Ovary (tissue), 7 donors: ENCODE measurements at regions not wholly inside any gene's neighbourhood (a gene's known extent, or its start where the extent isn't known, plus 50 kb on each side); places are given as distances from the start of the nearest gene placed in this dataset.

Experiments used
- DNase-seq, 5 donors: peaks; one replicate each; pipeline ENCODE4 v3.0.0-alpha.2; 2019 to 2020
- H3K27ac ChIP-seq, 2 donors: fragments of 200-600 bp; one replicate each; pipeline versions ENCODE4 v1.5.1 to v1.8.0; 2019 to 2022
- H3K27me3 ChIP-seq: fragments of 200-600 bp; one replicate; pipeline ENCODE4 v1.8.0; 2022
- H3K36me3 ChIP-seq: fragments of 200-600 bp; sonication (generic); one replicate; pipeline ENCODE4 v1.5.1; 2019
- H3K4me1 ChIP-seq: one replicate; pipeline ENCODE4 v1.8.1; 2013; ENCODE audit warnings: mild to moderate bottlenecking, moderate library complexity; ENCODE audit not compliant: insufficient read depth
- H3K4me3 ChIP-seq: fragments of 200-600 bp; sonication (generic); one replicate; pipeline ENCODE4 v1.5.1; 2017
- H3K9me3 ChIP-seq, 2 donors: fragments of 200-600 bp in 1 of 2; sonication (generic) in 1 of 2; one replicate each; pipeline versions ENCODE4 v1.5.1 to v1.8.1; 2013 to 2019; ENCODE audit warnings: mild to moderate bottlenecking in 1 of 2, moderate library complexity in 1 of 2
- CTCF ChIP-seq, 3 donors: fragments of 450-650 bp in 2 of 3; fragments of 200-600 bp in 1 of 3; IDR thresholded peaks; one replicate each; pipeline versions ENCODE4 v1.5.1 to v1.8.0; 2016 to 2022; ENCODE audit warnings: antibody characterized with exemption in 3 of 3, mild to moderate bottlenecking in 1 of 3
- EP300 ChIP-seq: sonication (generic); formaldehyde crosslinking; IDR thresholded peaks from one replicate; pipeline ENCODE4 v1.6.1; 2017; ENCODE audit warnings: antibody characterized with exemption
- POLR2A ChIP-seq: fragments of 450-650 bp; IDR thresholded peaks from one replicate; pipeline ENCODE4 v1.6.1; 2017; ENCODE audit warnings: antibody characterized with exemption, mild to moderate bottlenecking, moderate library complexity
- WGBS, 3 donors: extraction: QIAGEN DNeasy Blood & Tissue Kit in 1 of 3; methylation state at CpG; one replicate each; pipeline versions ENCODE4 v1.1.5 to v1.1.7; 2013 to 2017; 5-methylcytosine and 5-hydroxymethylcytosine counted together
- intact Hi-C, 4 donors: fragments of 100-400 bp; cut with DNase I; formaldehyde crosslinking; loops; one replicate each; pipeline versions ENCODE4 v1.11.0 to v1.15.1; 2022 to 2023
- donor health status: DM: no; HTN: no; CAD: no; lungs with moderate emphysema.
- donor health status: DM: no; HTN: no; CAD: no.
- donor health status: Bipolar disorder and iron deficiency.
- donor health status: DM: no; HTN: no; CAD: no.
- donor health status: DM: yes; HTN: yes; CAD: no.

- DNase-seq, result no peak
- peaks cover 9% of the 10 kb centered on the region for H3K4me1 ChIP-seq
Observed at GRCh38 chr2:217625557-217626169, 377.1 kb downstream of the TNS1 start.

GRCh38 chr2:217623281-217623912 lies 379.4 kb downstream of the TNS1 start:
- no peak overlapping the region for H3K4me3 ChIP-seq

More at GRCh38 chr2:217625557-217626169, 377.1 kb downstream of the TNS1 start:
- WGBS, 3 donors, result 29 to 43% (median 38%) methylated on average over 4 of the region's 4 CpGs
- H3K27me3 ChIP-seq, result no peaks in the 10 kb centered on the region
- no peak for TF ChIP-seq POLR2A
- TF ChIP-seq EP300, result no peak
- TF ChIP-seq CTCF (IDR thresholded peaks at IDR 0.05), result no peak
- H3K9me3 ChIP-seq, result no peaks in the 10 kb centered on the region
- H3K36me3 ChIP-seq, result no peaks in the 10 kb centered on the region
- H3K4me3 ChIP-seq, result no peak overlapping the region
- no peak overlapping the region for H3K27ac ChIP-seq
- intact Hi-C loops, result no loop called here

GRCh38 chr2:217622205-217623060 lies 380.4 kb downstream of the TNS1 start:
- no peaks in the 10 kb centered on the region for H3K36me3 ChIP-seq
- peaks cover 10% of the 10 kb centered on the region for H3K4me1 ChIP-seq
- 9 to 22% (median 12%) methylated on average over 9 of the region's 9 CpGs for WGBS, 3 donors
- no peaks in the 10 kb centered on the region for H3K27me3 ChIP-seq
- TF ChIP-seq CTCF (IDR thresholded peaks at IDR 0.05), result no peak
- no peak for TF ChIP-seq POLR2A
- TF ChIP-seq EP300, result no peak
- H3K9me3 ChIP-seq, result no peaks in the 10 kb centered on the region
- DNase-seq, result peak in 4 of 5 donors; percentile 26 to 62 (median 38)
- H3K27ac ChIP-seq, result peak overlapping the region in 1 of 2 donors; percentile 40
- no peak overlapping the region for H3K4me3 ChIP-seq
- intact Hi-C loops, result no loop called here

More at GRCh38 chr2:217623281-217623912, 379.4 kb downstream of the TNS1 start:
- H3K27me3 ChIP-seq, result no peaks in the 10 kb centered on the region
- H3K4me1 ChIP-seq, result peaks cover 9% of the 10 kb centered on the region
- no peak for DNase-seq
- no peak overlapping the region for H3K27ac ChIP-seq
- TF ChIP-seq CTCF (IDR thresholded peaks at IDR 0.05) (no peak), POLR2A (no peak), EP300 (no peak)
- no peaks in the 10 kb centered on the region for H3K9me3 ChIP-seq
- intact Hi-C loops, result no loop called here
- no peaks in the 10 kb centered on the region for H3K36me3 ChIP-seq
- WGBS, 3 donors, result 94 to 100% (median 97%) methylated on average over 2 of the region's 2 CpGs

GRCh38 chr2:217621391-217621801 lies 381.4 kb downstream of the TNS1 start:
- no peak overlapping the region for H3K4me3 ChIP-seq
- no peak for TF ChIP-seq CTCF (IDR thresholded peaks at IDR 0.05)
- no peak for TF ChIP-seq EP300
- no peak for TF ChIP-seq POLR2A
- 26 to 42% (median 42%) methylated on average over 2 of the region's 2 CpGs for WGBS, 3 donors
- intact Hi-C loops, result no loop called here
- no peak for DNase-seq
- no peak overlapping the region for H3K27ac ChIP-seq
- no peaks in the 10 kb centered on the region for H3K36me3 ChIP-seq
- H3K4me1 ChIP-seq, result peaks cover 11% of the 10 kb centered on the region
- H3K27me3 ChIP-seq, result no peaks in the 10 kb centered on the region
- no peaks in the 10 kb centered on the region for H3K9me3 ChIP-seq
